Omental fat pad (tissue), 3 donors: ENCODE measurements at regions not wholly inside any gene's neighbourhood (a gene's known extent, or its start where the extent isn't known, plus 50 kb on each side); places are given as distances from the start of the nearest gene placed in this dataset.

Experiments used
- ATAC-seq: fragments of 150-250 bp; one replicate; pipeline ENCODE4 v1.9.1; 2016; ENCODE audit warnings: mild to moderate bottlenecking, moderate library complexity; ENCODE audit not compliant: low FRiP score
- DNase-seq: peaks from one replicate; pipeline ENCODE4 v3.0.0-alpha.2; 2019; ENCODE audit warnings: low spot score
- TF ChIP-seq, protein P1 (sequence below), 3 donors: fragments of 450-650 bp; IDR thresholded peaks; one replicate each; pipeline ENCODE4 v1.5.1; 2016 to 2017; ENCODE audit warnings: antibody characterized with exemption in 3 of 3, mild to moderate bottlenecking in 3 of 3, moderate library complexity in 2 of 3

- TF ChIP-seq, protein P1, sequence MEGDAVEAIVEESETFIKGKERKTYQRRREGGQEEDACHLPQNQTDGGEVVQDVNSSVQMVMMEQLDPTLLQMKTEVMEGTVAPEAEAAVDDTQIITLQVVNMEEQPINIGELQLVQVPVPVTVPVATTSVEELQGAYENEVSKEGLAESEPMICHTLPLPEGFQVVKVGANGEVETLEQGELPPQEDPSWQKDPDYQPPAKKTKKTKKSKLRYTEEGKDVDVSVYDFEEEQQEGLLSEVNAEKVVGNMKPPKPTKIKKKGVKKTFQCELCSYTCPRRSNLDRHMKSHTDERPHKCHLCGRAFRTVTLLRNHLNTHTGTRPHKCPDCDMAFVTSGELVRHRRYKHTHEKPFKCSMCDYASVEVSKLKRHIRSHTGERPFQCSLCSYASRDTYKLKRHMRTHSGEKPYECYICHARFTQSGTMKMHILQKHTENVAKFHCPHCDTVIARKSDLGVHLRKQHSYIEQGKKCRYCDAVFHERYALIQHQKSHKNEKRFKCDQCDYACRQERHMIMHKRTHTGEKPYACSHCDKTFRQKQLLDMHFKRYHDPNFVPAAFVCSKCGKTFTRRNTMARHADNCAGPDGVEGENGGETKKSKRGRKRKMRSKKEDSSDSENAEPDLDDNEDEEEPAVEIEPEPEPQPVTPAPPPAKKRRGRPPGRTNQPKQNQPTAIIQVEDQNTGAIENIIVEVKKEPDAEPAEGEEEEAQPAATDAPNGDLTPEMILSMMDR (IDR thresholded peaks at IDR 0.05), result no peak
- DNase-seq (no peak), ATAC-seq (no peak)
These were observed 102.7 kb downstream of the RNASET2 start for GRCh38 chr6:166853371-166854325.

DNA sequence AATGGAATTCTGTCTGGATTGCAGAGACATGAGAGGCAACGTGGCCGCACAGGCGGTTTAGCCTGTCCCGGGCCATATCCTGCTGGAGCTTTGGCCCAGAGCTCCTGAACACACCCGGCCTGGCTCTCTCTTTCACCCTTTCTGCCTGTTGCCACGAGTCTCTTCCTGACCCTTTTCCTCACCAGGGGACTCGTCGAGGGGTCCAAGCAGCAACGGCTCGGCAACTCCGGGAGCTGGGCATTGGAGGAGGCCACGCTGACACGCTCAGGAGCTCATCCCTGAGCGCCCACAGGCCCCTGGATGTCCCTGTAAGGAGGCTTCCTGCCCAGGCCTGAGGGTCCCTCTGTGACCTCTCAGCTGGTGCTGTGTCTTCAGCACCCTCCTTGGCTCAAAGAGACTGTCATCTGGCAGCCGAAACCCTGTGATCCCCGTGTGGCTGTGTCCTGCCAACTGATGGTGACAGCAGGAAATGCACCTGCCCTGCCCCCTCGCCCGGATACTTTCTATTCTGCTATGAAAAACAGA lies 103.8 kb downstream of the RNASET2 start:
- TF ChIP-seq, protein P1 (IDR thresholded peaks at IDR 0.05), result no peak
- ATAC-seq (no peak), DNase-seq (no peak)

DNA sequence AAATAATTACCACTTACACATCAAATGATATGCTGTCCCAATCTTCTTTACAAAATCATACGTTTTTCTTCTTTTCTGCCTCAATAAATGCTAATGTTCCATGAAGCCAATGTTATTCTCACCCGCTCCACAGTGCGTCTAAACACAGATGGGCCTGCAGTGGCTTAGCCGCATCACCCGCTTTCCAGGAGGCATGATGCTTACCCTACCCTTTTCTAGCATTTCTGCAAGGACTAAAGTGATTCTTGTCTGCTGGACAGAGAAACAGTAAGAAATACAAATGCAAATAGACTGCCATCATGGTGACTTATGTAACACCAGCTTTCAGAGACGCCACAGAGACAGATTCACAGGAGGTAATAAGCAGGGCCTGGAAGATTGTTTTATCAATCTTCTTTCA lies 104.4 kb downstream of the RNASET2 start:
- TF ChIP-seq, protein P1 (IDR thresholded peaks at IDR 0.05), result no peak
- no peak for ATAC-seq
- DNase-seq, result no peak

DNA sequence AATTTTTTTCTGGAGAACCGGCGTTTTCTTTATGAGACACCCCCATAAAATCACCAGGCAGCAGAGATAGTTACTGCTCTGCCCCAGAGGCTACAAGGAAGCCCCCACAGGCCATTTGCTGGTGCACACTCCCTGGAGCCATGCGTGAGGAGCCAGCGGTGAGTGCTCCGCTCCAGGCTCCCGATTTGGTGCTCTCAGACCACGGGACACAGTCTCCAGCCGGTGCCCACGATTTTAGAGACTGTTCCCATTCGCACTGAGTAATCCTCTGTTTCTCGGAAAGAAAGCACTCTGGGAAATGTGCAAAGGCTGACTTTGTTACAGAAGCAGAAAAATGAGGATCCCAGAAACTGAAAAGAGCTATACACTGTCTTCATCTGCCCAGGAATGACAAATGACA lies 104.9 kb downstream of the RNASET2 start:
- ATAC-seq, result no peak
- TF ChIP-seq, protein P1 (IDR thresholded peaks at IDR 0.05), result no peak
- no peak for DNase-seq

GRCh38 chr6:166850677-166851076 lies 105.7 kb downstream of the RNASET2 start:
- TF ChIP-seq, protein P1 (IDR thresholded peaks at IDR 0.05), result no peak
- no peak for DNase-seq

DNA sequence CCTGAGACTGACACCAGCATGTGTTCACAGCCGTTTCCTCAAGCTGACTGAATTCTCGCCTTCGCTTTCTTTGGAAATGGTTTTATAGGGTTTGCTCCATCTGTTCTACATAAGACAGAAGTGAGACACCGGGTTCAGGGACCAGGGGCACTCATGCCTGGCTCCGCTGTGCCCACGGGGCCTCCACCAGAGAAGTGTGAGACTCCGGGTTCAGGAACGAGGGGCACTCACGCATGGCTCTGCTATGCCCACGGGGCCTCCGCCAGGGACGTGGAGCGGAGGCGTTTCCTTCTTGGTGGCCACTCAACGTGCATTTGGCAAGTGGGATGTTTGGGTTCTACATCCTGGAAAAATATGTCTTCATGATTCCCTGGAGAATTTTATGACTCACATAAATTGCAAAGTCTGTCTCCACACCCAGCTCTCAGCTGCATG lies 106.6 kb downstream of the RNASET2 start:
- TF ChIP-seq, protein P1 (IDR thresholded peaks at IDR 0.05), result no peak
- DNase-seq (no peak), ATAC-seq (no peak)

More at GRCh38 chr6:166850677-166851076, 105.7 kb downstream of the RNASET2 start:
- no peak for ATAC-seq
